ENCODE measurements at regions not wholly inside any gene's neighbourhood (a gene's known extent, or its start where the extent isn't known, plus 50 kb on each side); places are given as distances from the start of the nearest gene placed in this dataset.

DNA sequence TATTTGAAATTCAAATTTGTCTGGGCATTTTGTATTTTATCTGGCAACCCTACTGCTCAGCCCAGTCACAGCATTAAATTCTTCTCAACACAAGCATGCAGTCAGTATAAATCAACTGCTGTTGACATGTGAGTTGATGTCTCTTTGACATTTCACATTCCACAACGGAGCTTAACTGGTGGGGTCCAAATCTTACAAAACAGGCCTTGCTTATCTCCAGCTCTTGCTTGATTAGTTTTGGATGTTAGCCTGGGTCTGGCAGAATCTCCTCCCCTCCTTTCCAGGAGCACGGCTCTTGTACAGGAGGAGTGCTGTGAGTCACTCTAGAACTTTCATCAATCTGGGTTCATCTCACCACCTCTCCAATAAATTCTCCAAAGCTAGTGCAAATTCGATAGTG is 80.8 kb upstream of the PHACTR1 start:
- intact Hi-C loops (cut with micrococcal nuclease; ENCODE audit: unreplicated experiment): no loop called here
- no TSS peak for BruUV-seq (replicated peaks)
- ChIA-PET CTCF (ENCODE audit: unreplicated experiment) (no interaction called here), POLR2A (no interaction called here)
- no peak for DNase-seq (ENCODE audit: low spot score)
- H3K4me2 ChIP-seq (ENCODE audit: low read length): no peak overlapping the region
- H3K27ac ChIP-seq (ENCODE audit: low read depth, low read length, poor library complexity, severe bottlenecking): no peak overlapping the region
- no peaks in the 10 kb centered on the region for H3K4me1 ChIP-seq (ENCODE audit: insufficient read depth, low read length, poor library complexity, severe bottlenecking)
- no peak overlapping the region for H3K4me3 ChIP-seq (ENCODE audit: low read depth, low read length, poor library complexity, severe bottlenecking)
- no peaks in the 10 kb centered on the region for H3K9me2 ChIP-seq (ENCODE audit: insufficient read depth, low read length)
- H2AFZ ChIP-seq (ENCODE audit: low read length): no peak overlapping the region
- no peaks in the 10 kb centered on the region for H3K36me3 ChIP-seq (ENCODE audit: insufficient read depth, low read length)
- no peaks in the 10 kb centered on the region for H4K20me1 ChIP-seq (ENCODE audit: insufficient read depth, low read length)
- no peaks in the 10 kb centered on the region for H3K9me3 ChIP-seq (ENCODE audit: low read length)
- TF ChIP-seq, protein P1, sequence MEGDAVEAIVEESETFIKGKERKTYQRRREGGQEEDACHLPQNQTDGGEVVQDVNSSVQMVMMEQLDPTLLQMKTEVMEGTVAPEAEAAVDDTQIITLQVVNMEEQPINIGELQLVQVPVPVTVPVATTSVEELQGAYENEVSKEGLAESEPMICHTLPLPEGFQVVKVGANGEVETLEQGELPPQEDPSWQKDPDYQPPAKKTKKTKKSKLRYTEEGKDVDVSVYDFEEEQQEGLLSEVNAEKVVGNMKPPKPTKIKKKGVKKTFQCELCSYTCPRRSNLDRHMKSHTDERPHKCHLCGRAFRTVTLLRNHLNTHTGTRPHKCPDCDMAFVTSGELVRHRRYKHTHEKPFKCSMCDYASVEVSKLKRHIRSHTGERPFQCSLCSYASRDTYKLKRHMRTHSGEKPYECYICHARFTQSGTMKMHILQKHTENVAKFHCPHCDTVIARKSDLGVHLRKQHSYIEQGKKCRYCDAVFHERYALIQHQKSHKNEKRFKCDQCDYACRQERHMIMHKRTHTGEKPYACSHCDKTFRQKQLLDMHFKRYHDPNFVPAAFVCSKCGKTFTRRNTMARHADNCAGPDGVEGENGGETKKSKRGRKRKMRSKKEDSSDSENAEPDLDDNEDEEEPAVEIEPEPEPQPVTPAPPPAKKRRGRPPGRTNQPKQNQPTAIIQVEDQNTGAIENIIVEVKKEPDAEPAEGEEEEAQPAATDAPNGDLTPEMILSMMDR (conservative IDR thresholded peaks at IDR 0.05; ENCODE audit: low read length): no peak
- no peak for TF ChIP-seq EZH2phosphoT487 (IDR thresholded peaks at IDR 0.05; ENCODE audit: borderline replicate concordance, low read depth, low read length)
- H3K79me2 ChIP-seq (ENCODE audit: insufficient read depth, low read depth, low read length): no peaks in the 10 kb centered on the region

DNA sequence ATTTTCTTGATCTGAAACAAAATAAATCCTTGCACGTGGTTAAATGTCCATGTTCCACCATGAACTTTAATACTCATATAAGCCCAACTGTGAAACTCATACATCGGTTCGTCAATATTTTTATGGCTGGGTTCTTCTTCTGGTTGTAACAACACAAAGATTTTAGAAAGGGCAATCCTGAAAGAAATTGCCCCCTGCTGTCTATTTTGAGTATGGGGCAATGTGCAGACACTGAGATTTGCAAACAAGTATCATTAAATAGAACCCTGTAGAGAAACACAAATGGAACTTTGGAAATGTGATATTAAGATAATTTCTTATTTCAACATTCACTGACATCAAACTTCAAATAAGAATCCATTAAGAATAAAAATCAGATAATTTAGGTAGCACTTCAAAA is 80.2 kb upstream of the PHACTR1 start:
- ChIA-PET POLR2A (no interaction called here), CTCF (ENCODE audit: unreplicated experiment) (no interaction called here)
- H3K79me2 ChIP-seq (ENCODE audit: insufficient read depth, low read depth, low read length): no peaks in the 10 kb centered on the region
- no peaks in the 10 kb centered on the region for H3K9me3 ChIP-seq (ENCODE audit: low read length)
- no peak overlapping the region for H3K4me2 ChIP-seq (ENCODE audit: low read length)
- intact Hi-C loops (cut with micrococcal nuclease; ENCODE audit: unreplicated experiment): no loop called here
- TF ChIP-seq EZH2phosphoT487 (IDR thresholded peaks at IDR 0.05; ENCODE audit: borderline replicate concordance, low read depth, low read length): no peak
- TF ChIP-seq, protein P1 (conservative IDR thresholded peaks at IDR 0.05; ENCODE audit: low read length): peak; percentile 45
- no peaks in the 10 kb centered on the region for H3K9me2 ChIP-seq (ENCODE audit: insufficient read depth, low read length)
- BruUV-seq (replicated peaks): no TSS peak
- H3K4me3 ChIP-seq (ENCODE audit: low read depth, low read length, poor library complexity, severe bottlenecking): no peak overlapping the region
- DNase-seq (ENCODE audit: low spot score): no peak
- H3K27ac ChIP-seq (ENCODE audit: low read depth, low read length, poor library complexity, severe bottlenecking): no peak overlapping the region
- H4K20me1 ChIP-seq (ENCODE audit: insufficient read depth, low read length): no peaks in the 10 kb centered on the region
- no peak overlapping the region for H2AFZ ChIP-seq (ENCODE audit: low read length)
- H3K36me3 ChIP-seq (ENCODE audit: insufficient read depth, low read length): no peaks in the 10 kb centered on the region
- H3K4me1 ChIP-seq (ENCODE audit: insufficient read depth, low read length, poor library complexity, severe bottlenecking): no peaks in the 10 kb centered on the region

DNA sequence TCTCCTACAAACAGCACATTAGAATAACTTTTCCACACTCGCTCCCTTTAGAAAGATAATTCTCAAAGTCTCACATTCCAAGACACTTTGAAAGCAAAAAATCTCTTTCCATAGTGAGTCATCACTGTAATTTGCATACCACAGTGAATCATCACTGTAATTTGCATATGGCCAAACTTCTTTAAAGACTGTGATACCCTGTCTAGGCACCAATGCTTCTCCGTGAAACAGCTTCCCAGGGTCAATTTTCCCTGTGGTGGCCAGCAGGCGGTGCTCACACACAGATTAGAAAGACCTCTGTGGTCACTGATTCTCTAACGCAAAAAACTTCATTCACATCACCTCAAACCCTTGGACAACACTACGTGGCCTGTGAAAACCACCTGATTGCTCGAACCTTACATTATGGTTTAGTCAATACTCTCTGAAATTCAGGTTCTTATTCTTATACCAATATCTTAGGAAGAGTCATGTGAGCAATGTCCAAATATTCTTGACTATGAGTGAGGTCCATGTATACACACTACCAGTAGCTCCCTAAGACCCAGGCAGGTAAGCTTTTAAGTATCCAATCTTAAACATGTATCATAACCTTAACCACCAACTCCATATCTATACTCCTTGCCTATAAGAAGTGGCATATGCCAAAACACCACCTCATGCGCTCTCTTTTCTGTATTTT is 78.5 kb upstream of the PHACTR1 start:
- POLR2A ChIA-PET: interaction anchor here (1.1 kb wide), 1 partner anchor 25 kb away, joined by 3 read pairs; no protein-coding TSS in a partner anchor

More for the DNA sequence above, 78.5 kb upstream of the PHACTR1 start:
- intact Hi-C loops (cut with micrococcal nuclease; ENCODE audit: unreplicated experiment): loop anchor here (1.0 kb wide), 1 partner anchor 256 kb away; no protein-coding TSS in a partner anchor
- no peak for TF ChIP-seq EZH2phosphoT487 (IDR thresholded peaks at IDR 0.05; ENCODE audit: borderline replicate concordance, low read depth, low read length)
- TF ChIP-seq, protein P1 (conservative IDR thresholded peaks at IDR 0.05; ENCODE audit: low read length): peak; percentile 80
- Histone ChIP-seq H4K20me1 (ENCODE audit: insufficient read depth, low read length) (no peaks in the 10 kb centered on the region), H3K4me3 (ENCODE audit: low read depth, low read length, poor library complexity, severe bottlenecking) (no peak overlapping the region), H3K27ac (ENCODE audit: low read depth, low read length, poor library complexity, severe bottlenecking) (no peak overlapping the region), H3K4me2 (ENCODE audit: low read length) (no peak overlapping the region), H3K9me2 (ENCODE audit: insufficient read depth, low read length) (no peaks in the 10 kb centered on the region), H3K79me2 (ENCODE audit: insufficient read depth, low read depth, low read length) (no peaks in the 10 kb centered on the region), H3K9me3 (ENCODE audit: low read length) (no peaks in the 10 kb centered on the region), H3K4me1 (ENCODE audit: insufficient read depth, low read length, poor library complexity, severe bottlenecking) (no peaks in the 10 kb centered on the region), H3K36me3 (ENCODE audit: insufficient read depth, low read length) (no peaks in the 10 kb centered on the region), H2AFZ (ENCODE audit: low read length) (no peak overlapping the region)
- peak; percentile 27 for DNase-seq (ENCODE audit: low spot score)
- BruUV-seq (replicated peaks): no TSS peak
- CTCF ChIA-PET (ENCODE audit: unreplicated experiment): no interaction called here

Measured in OCI-LY7 (cell line).